ENCODE measurements at regions not wholly inside any gene's neighbourhood (a gene's known extent, or its start where the extent isn't known, plus 50 kb on each side); places are given as distances from the start of the nearest gene placed in this dataset.

DNA sequence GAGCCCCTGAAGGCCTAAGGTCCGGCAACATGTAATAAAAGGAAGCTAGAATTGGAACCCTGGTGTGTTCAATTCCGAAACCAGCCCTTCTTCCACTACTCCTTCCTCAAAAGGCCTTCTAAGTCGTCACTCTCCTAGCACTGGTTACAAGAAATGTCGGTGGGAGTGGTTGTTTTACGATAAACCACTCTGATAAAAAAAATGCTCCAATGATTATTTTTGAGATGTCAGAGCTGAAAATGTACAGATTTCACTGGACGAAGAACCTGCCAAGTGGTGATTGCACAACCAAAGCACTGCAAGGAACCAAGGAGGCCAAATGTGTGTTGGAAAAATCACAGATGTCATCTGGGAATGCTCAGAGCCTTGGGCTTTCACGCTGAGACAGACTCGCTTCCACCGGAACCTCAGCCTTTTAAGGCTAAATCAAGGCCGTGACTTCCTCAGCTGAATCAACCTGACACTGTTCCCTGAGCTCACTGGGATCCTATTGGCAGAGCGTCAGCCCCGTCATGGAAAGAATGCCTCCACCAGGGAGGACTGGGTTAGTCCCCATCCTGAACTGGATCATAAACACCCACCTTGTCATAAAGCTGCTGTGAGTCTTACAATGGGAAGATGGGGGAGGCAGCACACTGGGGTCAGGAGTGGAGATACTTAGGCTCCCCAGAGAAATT lies 108.1 kb upstream of the THBS1 start:
- Histone ChIP-seq H3F3A (ENCODE audit: insufficient read depth, low read length) (no peaks in the 10 kb centered on the region), H3K79me2 (ENCODE audit: insufficient read depth, low read length) (no peaks in the 10 kb centered on the region), H3K27ac (ENCODE audit: low read depth, low read length, poor library complexity, severe bottlenecking) (no peak overlapping the region), H3K9ac (ENCODE audit: low read length) (no peak overlapping the region), H3K4me1 (ENCODE audit: insufficient read depth, low read length, severe bottlenecking) (no peaks in the 10 kb centered on the region), H4K20me1 (ENCODE audit: insufficient read depth, low read length) (no peaks in the 10 kb centered on the region), H3K9me3 (ENCODE audit: low read length) (no peaks in the 10 kb centered on the region), H3K36me3 (ENCODE audit: insufficient read depth, low read length) (no peaks in the 10 kb centered on the region), H3K9me2 (ENCODE audit: low read depth, low read length) (no peaks in the 10 kb centered on the region), H3K4me2 (ENCODE audit: low read length) (no peak overlapping the region), H3K4me3 (ENCODE audit: low read depth, low read length, poor library complexity, severe bottlenecking) (no peak overlapping the region), H2AFZ (ENCODE audit: low read length) (no peak overlapping the region), H3K27me3 (ENCODE audit: insufficient read depth, low read length) (no peaks in the 10 kb centered on the region)
- no peak for TF ChIP-seq EZH2 (IDR thresholded peaks at IDR 0.05; ENCODE audit: borderline replicate concordance, low read length)
- TF ChIP-seq, protein P1, sequence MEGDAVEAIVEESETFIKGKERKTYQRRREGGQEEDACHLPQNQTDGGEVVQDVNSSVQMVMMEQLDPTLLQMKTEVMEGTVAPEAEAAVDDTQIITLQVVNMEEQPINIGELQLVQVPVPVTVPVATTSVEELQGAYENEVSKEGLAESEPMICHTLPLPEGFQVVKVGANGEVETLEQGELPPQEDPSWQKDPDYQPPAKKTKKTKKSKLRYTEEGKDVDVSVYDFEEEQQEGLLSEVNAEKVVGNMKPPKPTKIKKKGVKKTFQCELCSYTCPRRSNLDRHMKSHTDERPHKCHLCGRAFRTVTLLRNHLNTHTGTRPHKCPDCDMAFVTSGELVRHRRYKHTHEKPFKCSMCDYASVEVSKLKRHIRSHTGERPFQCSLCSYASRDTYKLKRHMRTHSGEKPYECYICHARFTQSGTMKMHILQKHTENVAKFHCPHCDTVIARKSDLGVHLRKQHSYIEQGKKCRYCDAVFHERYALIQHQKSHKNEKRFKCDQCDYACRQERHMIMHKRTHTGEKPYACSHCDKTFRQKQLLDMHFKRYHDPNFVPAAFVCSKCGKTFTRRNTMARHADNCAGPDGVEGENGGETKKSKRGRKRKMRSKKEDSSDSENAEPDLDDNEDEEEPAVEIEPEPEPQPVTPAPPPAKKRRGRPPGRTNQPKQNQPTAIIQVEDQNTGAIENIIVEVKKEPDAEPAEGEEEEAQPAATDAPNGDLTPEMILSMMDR (IDR thresholded peaks at IDR 0.05; ENCODE audit: low read length), result no peak

GRCh38 chr15:39473298-39473947 lies 107.5 kb upstream of the THBS1 start:
- H3K4me3 ChIP-seq (ENCODE audit: low read depth, low read length, poor library complexity, severe bottlenecking), result no peak overlapping the region
- no peaks in the 10 kb centered on the region for H3K4me1 ChIP-seq (ENCODE audit: insufficient read depth, low read length, severe bottlenecking)
- H3K36me3 ChIP-seq (ENCODE audit: insufficient read depth, low read length), result no peaks in the 10 kb centered on the region
- no peak overlapping the region for H2AFZ ChIP-seq (ENCODE audit: low read length)
- H3K9ac ChIP-seq (ENCODE audit: low read length), result no peak overlapping the region
- no peaks in the 10 kb centered on the region for H3F3A ChIP-seq (ENCODE audit: insufficient read depth, low read length)
- no peaks in the 10 kb centered on the region for H3K27me3 ChIP-seq (ENCODE audit: insufficient read depth, low read length)
- no peaks in the 10 kb centered on the region for H4K20me1 ChIP-seq (ENCODE audit: insufficient read depth, low read length)
- H3K27ac ChIP-seq (ENCODE audit: low read depth, low read length, poor library complexity, severe bottlenecking), result no peak overlapping the region
- no peak overlapping the region for H3K4me2 ChIP-seq (ENCODE audit: low read length)
- no peaks in the 10 kb centered on the region for H3K9me2 ChIP-seq (ENCODE audit: low read depth, low read length)
- no peaks in the 10 kb centered on the region for H3K79me2 ChIP-seq (ENCODE audit: insufficient read depth, low read length)
- TF ChIP-seq, protein P1 (IDR thresholded peaks at IDR 0.05; ENCODE audit: low read length), result no peak
- TF ChIP-seq EZH2 (IDR thresholded peaks at IDR 0.05; ENCODE audit: borderline replicate concordance, low read length), result no peak
- no peaks in the 10 kb centered on the region for H3K9me3 ChIP-seq (ENCODE audit: low read length)

DNA sequence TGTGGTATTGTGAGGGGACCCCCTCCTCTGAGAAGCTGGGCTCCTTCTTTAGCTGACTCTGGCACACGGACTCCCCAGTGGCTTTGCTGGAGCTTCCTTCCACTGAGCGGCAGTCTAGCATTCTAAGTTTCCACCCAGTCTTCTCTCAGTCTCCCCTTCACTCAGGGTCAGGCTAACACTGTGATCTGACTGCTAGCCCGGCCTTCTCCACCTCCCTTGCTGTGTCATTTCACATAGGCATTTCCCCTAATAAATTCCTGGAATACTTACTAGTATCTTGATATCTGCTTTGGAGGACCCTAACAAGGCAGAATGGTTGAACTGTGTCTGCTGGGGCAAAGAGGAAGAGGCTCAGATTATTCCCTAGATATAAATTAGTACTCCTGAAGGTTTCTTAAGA lies 106.2 kb upstream of the THBS1 start:
- no peaks in the 10 kb centered on the region for H3K9me3 ChIP-seq (ENCODE audit: low read length)
- H3K4me2 ChIP-seq (ENCODE audit: low read length), result no peak overlapping the region
- H3F3A ChIP-seq (ENCODE audit: insufficient read depth, low read length), result no peaks in the 10 kb centered on the region
- H2AFZ ChIP-seq (ENCODE audit: low read length), result no peak overlapping the region
- no peak overlapping the region for H3K9ac ChIP-seq (ENCODE audit: low read length)
- no peaks in the 10 kb centered on the region for H3K9me2 ChIP-seq (ENCODE audit: low read depth, low read length)
- H3K27ac ChIP-seq (ENCODE audit: low read depth, low read length, poor library complexity, severe bottlenecking), result no peak overlapping the region
- no peaks in the 10 kb centered on the region for H3K36me3 ChIP-seq (ENCODE audit: insufficient read depth, low read length)
- no peak overlapping the region for H3K4me3 ChIP-seq (ENCODE audit: low read depth, low read length, poor library complexity, severe bottlenecking)
- TF ChIP-seq EZH2 (IDR thresholded peaks at IDR 0.05; ENCODE audit: borderline replicate concordance, low read length), result no peak
- TF ChIP-seq, protein P1 (IDR thresholded peaks at IDR 0.05; ENCODE audit: low read length), result no peak
- H4K20me1 ChIP-seq (ENCODE audit: insufficient read depth, low read length), result no peaks in the 10 kb centered on the region
- H3K79me2 ChIP-seq (ENCODE audit: insufficient read depth, low read length), result no peaks in the 10 kb centered on the region
- H3K27me3 ChIP-seq (ENCODE audit: insufficient read depth, low read length), result no peaks in the 10 kb centered on the region
- no peaks in the 10 kb centered on the region for H3K4me1 ChIP-seq (ENCODE audit: insufficient read depth, low read length, severe bottlenecking)
